HG02571 (cell line): ENCODE measurements at regions not wholly inside any gene's neighbourhood (a gene's known extent, or its start where the extent isn't known, plus 50 kb on each side); places are given as distances from the start of the nearest gene placed in this dataset.
"Not testable (repeated sequence)": the region's sequence is repeated elsewhere in the genome, so short reads cannot be mapped to it uniquely, and the experiment has no call there.

Experiments used
- ATAC-seq: cut with Tn5 transposase; IDR thresholded peaks from one replicate; pipeline ENCODE4 v1.9.1; 2021; ENCODE audit warnings: mild to moderate bottlenecking, moderate library complexity; ENCODE audit not compliant: unreplicated experiment

DNA sequence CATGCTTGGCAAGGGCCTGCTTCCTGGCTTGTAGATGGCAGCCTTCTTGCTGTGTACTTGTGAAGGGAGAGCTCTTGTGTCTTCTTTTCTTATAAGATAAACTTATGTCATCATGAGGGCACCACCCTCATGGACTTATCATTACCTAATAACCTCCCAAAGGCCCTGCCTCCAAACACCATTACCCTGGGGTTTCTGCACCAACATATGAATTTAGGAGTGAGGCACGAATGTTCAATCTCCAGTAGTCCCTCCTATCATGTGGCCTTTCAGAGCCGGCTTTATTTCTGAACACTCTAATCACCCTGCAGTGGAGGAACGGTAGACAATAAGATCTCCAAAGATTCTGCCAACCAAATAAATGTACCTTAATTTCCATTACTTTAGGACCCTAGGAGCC is 144.3 kb downstream of the ABCC12 start:
- ATAC-seq: no peak

- no peak for ATAC-seq
These were observed 147.7 kb downstream of the ABCC12 start for GRCh38 chr16:48008011-48008525.

DNA sequence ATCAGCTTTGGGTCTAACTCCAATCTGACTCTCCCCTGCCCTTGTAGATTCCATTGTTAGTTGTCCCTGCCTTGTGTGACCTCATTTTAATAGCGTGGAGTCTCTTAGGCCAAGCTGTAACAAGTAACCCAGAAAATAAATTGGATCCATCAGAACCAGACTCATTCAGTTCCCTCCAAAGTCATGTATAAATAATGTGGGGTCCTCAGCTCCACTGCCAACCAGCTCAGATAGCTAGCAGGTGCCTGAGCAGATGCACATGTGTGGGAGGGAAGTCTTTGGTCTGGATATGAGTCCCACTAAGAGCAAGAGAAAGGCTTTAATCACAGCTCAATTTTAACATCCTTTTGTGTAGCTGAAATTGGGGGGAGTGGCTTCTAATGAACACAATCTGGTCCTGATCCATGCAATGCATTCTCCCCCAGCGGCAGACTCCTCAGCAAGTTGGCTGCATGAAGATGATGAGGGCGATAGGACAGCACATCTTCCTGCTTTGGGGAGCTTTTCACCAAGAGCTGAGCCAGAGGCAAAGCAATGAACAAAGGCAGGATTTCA is 151.6 kb downstream of the ABCC12 start:
- no peak for ATAC-seq

DNA sequence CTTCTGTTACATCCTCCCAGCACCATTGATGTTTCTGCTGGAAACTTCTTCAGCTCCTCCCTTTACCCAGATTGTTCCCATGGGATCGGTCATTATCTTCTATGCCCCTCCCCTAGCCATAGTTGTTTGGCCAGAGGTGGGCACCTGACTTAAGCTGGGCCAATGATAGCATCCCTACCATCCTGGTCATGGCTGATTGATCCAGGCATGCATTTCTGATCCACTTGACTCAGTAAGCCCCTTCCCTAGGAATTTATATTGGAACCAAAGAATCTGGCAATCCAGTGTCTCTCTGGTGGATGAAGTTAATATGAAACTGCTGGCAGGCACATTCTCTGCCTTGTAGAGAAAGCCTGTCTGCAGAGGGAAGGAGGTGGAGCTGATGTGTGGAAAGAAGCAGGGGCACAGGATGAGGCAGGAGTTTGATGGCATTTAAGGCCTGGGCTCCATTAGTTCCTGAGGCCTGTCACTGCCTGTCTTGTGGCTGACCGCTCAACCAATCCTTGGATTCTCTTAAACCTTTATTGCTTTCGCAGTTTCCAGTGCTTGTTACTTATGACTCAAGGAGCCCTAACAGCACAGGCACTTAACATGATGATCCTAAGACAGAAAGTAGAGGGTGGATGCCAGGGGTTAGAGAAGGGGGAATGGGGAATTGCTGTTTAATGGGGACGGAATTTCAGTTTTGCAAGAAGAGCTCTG is 152.4 kb downstream of the ABCC12 start:
- ATAC-seq: no peak

DNA sequence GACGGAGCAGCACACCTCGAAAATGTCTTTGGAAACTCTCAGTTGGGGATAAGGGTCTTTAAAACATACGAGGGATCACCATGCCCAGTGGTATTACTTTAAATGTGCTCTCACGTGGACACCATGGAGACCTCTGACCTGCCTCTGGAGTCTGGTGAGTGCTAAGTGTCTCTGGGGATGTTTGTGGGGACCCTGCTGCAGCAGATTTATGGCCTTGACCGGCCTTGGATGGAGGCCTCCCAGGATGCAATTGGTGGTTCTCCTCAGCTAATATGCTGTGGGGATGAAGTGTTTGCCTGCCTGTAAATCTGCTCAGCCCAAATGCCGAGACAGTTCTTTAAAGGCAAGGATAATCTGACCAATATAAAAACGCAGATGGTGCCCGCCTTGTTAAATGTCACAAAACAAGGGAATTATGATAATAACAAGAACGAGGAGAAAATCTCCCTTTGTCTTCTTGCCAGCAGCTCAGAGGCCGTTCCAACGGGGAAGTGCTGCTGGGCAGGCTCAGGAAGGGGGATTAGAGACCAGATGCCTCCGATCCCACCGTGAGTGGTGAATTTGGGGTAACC is 154.4 kb downstream of the ABCC12 start:
- no peak for ATAC-seq

- ATAC-seq: no peak
These were observed 155.2 kb downstream of the ABCC12 start for GRCh38 chr16:48000622-48001021.

DNA sequence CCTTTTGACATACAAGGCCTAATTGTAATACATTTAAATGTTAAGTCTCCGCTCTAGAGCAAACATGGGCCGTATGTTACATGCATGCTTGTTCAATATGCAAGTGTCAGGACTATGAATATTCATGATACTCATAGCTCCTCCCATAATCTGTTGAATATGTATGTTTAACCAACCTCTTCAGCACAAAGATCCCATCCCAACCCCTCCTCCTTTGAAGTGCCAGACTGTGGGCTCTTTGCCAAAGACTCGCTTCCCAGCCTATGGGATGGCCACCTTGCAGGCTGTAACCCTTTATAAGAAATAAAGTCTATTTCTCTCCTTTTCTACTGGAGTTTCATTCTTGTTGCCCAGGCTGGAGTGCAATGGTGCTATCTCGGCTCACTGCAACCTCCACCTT is 156.2 kb downstream of the ABCC12 start:
- no peak for ATAC-seq

DNA sequence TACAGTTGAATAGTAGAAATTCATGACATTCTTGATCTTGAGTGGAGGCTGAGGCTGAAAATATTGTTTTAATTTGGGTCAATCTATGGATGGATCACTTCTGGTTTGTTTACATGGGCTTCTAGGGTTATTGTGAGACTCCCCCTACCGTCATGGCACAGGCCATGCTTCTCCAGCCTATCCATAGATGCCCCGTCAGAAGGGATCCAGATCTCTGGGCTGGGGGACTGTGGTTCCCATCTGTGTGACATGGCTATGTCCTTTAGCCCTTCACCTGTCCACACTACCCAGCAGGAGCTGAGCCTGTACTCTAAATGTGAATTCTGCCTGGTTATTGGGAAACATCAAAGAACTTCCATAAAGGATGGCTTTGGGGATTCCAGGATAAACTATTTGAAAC is 160.4 kb downstream of the ABCC12 start:
- ATAC-seq: no peak

DNA sequence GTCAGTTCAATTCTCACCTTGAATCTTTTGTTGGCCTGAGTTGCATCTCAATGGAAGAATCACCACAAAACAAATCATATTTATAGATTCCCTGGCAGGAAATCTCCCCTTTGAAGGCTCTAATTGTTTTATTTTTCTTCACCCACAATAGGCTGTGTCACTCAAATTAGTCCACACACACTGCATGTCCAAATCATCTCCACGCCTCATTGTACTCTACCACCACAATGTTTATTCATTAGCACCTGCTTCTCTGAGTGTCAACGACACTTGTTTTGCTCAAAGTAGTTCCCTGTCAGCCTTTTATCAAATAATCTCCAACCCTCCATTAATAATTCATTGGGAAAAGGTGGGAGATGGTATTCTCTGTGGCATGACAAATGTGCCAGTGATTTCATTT is 164.3 kb downstream of the ABCC12 start:
- ATAC-seq: no peak

DNA sequence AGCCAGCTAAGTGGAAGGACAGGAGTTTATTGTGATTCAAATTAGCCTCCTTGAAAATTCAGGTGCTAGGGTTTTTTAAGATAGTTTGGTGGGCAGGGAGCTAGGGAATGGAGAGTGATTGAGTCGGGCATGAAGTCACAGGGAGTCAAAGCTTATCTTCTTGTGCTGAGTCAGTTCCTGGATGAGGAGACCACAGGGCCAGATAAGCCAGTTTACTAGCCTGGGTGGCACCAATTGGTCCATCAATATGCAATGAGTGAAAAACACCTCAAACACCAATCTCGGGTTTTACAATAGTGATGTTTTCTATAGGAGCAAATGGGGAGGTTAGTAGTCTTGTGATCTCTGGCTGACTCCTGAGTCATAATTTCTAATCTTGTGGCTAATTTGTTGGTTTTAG is 165.1 kb downstream of the ABCC12 start:
- ATAC-seq: no peak

- no peak for ATAC-seq
These were observed 168.7 kb downstream of the ABCC12 start for GRCh38 chr16:47987136-47987535.

DNA sequence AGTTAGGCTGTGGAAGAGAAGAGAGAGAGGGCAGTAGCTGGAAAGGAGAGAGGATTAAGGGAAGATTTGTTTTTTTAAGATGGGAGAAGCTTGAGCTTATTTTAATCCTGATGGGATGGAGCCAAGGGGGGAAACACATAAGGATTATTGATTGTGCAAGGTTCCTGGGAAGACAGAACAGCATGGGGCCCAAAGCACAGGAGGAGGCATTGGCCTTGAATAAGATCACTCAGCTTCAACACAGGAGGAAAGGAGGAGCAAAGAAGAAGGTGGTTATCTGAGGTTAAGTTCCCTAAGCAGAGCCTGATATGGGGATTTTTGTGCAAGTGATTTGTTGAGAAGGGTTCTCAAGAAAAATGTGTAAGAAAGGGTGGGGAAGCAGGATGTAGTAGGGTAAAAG is 169.8 kb downstream of the ABCC12 start:
- ATAC-seq: no peak

GRCh38 chr16:47984669-47985068 is 171.1 kb downstream of the ABCC12 start:
- ATAC-seq: no peak

- no peak for ATAC-seq
These were observed 171.7 kb downstream of the ABCC12 start for GRCh38 chr16:47983999-47984580.

- ATAC-seq: no peak
These were observed 175.6 kb downstream of the ABCC12 start for GRCh38 chr16:47980212-47980611.

- no peak for ATAC-seq
These were observed 176.1 kb downstream of the ABCC12 start for GRCh38 chr16:47979616-47980182.

DNA sequence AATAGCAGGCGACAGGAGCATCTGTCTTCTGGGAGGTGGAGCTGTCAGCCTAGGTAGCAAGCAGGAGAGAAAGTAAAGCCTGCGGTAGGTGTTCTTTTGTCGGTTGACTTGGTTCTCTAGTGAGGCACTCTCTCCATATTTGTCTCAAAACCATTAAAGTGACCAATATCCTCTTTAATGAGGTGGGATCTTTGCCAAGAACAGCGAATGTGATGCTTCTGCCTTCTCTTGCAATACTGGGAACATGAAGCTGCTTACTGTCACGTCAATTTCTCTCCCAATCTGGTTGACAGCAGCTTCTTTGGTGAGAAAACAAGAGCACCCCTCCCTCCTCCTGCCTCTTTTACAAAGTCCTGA is 176.7 kb downstream of the ABCC12 start:
- no peak for ATAC-seq

- no peak for ATAC-seq
These were observed 177.2 kb downstream of the ABCC12 start for GRCh38 chr16:47978491-47979163.

- ATAC-seq: no peak
These were observed 178.0 kb downstream of the ABCC12 start for GRCh38 chr16:47977802-47978201.

GRCh38 chr16:47976636-47977210 is 179.1 kb downstream of the ABCC12 start:
- no peak for ATAC-seq

- not testable (repeated sequence) for ATAC-seq
These were observed 180.8 kb downstream of the ABCC12 start for GRCh38 chr16:47974971-47975370.
